AG09309 (cell line): ENCODE measurements at regions not wholly inside any gene's neighbourhood (a gene's known extent, or its start where the extent isn't known, plus 50 kb on each side); places are given as distances from the start of the nearest gene placed in this dataset.
A peak's percentile ranks its signal among the peaks of the same experiment; 100 is the strongest.
"Not testable (repeated sequence)": the region's sequence is repeated elsewhere in the genome, so short reads cannot be mapped to it uniquely, and the experiment has no call there.

Experiments
- DNase-seq: peaks from one replicate; pipeline ENCODE4 v3.0.0-alpha.2; 2010; ENCODE audit warnings: low read depth
- H3K4me3 ChIP-seq: 2 replicates; pipeline ENCODE4 v1.5.1; 2011; ENCODE audit warnings: mild to moderate bottlenecking, low read depth, low read length, moderate library complexity; ENCODE audit not compliant: control insufficient read depth
- TF ChIP-seq, protein P1 (sequence below): IDR thresholded peaks from 2 replicates; pipeline ENCODE4 v1.5.1; 2011; ENCODE audit warnings: mild to moderate bottlenecking, low read depth, low read length, inconsistent platforms; ENCODE audit not compliant: insufficient read depth, control insufficient read depth; ENCODE audit errors: missing control alignments

DNA sequence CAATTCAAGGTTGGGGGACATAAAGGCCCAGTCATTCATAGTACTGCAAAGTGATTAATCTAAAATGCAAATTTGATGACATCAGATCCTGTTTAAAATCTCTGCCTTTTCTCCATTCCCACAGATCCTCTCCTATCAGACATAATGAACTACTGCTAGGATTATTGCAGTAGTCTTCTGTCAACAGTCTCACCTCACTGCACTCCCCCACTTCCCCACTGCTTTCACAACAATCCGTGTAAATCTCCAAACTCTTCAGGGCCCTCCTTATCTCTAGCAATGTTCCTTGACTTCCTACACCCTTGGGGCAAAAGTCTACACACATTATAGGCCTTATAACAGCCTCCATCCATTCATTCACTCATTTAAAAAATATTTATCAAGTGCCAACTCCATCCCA, 112.4 kb downstream of the KBTBD2 start:
- H3K4me3 ChIP-seq, result no peak overlapping the region
- DNase-seq, result no peak
- TF ChIP-seq, protein P1, sequence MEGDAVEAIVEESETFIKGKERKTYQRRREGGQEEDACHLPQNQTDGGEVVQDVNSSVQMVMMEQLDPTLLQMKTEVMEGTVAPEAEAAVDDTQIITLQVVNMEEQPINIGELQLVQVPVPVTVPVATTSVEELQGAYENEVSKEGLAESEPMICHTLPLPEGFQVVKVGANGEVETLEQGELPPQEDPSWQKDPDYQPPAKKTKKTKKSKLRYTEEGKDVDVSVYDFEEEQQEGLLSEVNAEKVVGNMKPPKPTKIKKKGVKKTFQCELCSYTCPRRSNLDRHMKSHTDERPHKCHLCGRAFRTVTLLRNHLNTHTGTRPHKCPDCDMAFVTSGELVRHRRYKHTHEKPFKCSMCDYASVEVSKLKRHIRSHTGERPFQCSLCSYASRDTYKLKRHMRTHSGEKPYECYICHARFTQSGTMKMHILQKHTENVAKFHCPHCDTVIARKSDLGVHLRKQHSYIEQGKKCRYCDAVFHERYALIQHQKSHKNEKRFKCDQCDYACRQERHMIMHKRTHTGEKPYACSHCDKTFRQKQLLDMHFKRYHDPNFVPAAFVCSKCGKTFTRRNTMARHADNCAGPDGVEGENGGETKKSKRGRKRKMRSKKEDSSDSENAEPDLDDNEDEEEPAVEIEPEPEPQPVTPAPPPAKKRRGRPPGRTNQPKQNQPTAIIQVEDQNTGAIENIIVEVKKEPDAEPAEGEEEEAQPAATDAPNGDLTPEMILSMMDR, result no peak

- DNase-seq, result peak; percentile 8
- not testable (repeated sequence) for H3K4me3 ChIP-seq
Observed at GRCh38 chr7:32777041-32777666, 114.4 kb downstream of the KBTBD2 start.

- DNase-seq, H3K4me3 ChIP-seq: not testable (repeated sequence)
Observed at GRCh38 chr7:32776318-32776717, 115.2 kb downstream of the KBTBD2 start.

DNA sequence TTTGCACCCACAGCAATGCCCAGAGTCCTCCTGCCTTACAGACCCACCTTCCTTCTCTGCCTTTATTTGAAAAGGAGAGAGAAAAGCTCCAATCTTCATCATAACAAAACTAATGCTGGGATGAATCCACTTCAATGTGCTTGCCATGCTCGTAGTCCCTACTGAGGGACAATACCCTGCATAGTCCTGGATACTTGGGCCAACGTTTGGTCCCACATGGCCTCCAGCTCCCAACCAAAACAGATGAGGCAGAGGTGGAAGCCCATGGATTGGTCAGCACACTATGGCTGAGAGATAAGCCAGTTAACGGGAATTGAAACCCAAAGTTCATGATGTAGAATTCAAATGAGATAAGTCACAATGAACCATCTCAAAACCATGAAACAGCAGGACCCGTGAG, 115.8 kb downstream of the KBTBD2 start:
- H3K4me3 ChIP-seq, DNase-seq: not testable (repeated sequence)

GRCh38 chr7:32774541-32774951, 117.0 kb downstream of the KBTBD2 start:
- DNase-seq, result peak; percentile 7
- TF ChIP-seq, protein P1, result no peak

GRCh38 chr7:32768866-32769510, 122.6 kb downstream of the KBTBD2 start:
- not testable (repeated sequence) for DNase-seq, H3K4me3 ChIP-seq

More at GRCh38 chr7:32774541-32774951, 117.0 kb downstream of the KBTBD2 start:
- no peak overlapping the region for H3K4me3 ChIP-seq

DNA sequence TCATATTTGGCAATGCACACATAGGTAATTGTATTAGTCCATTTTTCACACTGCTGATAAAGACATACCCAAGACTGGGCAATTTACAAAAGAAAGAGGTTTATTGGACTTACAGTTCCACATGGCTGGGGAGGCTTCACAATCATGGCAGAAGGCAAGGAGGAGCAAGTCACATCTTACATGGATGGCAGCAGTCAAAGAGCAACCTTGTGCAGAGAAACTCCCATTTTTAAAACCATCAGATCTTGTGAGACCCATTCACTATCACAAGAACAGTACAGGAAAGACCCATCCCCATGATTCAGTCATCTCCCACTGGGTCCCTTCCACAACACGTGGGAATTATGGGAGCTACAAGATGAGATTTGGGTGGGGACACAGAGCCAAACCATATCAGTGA, 123.2 kb downstream of the KBTBD2 start:
- DNase-seq, H3K4me3 ChIP-seq: not testable (repeated sequence)

DNA sequence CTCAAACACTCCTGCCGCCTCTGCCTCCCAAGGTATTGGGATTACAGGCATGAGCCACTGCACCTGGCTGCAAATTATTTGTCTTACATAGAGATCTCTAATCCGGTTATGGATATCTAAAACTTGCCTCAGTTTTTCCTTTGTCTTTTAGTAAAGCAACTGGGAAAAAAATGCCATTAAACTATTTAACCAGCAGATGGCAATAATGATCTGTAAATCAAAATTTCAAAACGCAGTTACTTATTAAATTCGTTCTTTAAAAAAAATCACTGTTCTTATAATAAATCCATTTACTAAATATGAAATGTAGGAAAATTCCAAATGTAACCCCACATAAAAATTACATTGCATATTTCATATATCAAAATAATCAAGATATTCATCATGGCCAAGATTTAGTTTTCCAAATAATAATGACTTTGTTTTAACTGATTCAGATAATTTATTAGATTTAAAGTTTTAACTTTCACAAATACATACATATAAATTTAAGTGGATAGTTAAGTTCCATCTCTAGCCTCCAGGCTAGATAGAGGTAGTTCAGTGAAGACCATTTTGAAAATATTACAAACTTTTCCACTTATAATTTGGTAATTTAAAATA, 125.8 kb downstream of the KBTBD2 start:
- not testable (repeated sequence) for H3K4me3 ChIP-seq
- TF ChIP-seq, protein P1, result peak; percentile 15
- peak; percentile 3 for DNase-seq

- TF ChIP-seq, protein P1, result no peak
- DNase-seq, result no peak
Observed at GRCh38 chr7:32765185-32765584, 126.4 kb downstream of the KBTBD2 start.

More at GRCh38 chr7:32765185-32765584, 126.4 kb downstream of the KBTBD2 start:
- H3K4me3 ChIP-seq, result no peak overlapping the region
